Islet of Langerhans (tissue), 1 donor: ENCODE measurements at regions not wholly inside any gene's neighbourhood (a gene's known extent, or its start where the extent isn't known, plus 50 kb on each side); places are given as distances from the start of the nearest gene placed in this dataset.
"Not testable (repeated sequence)": the region's sequence is repeated elsewhere in the genome, so short reads cannot be mapped to it uniquely, and the experiment has no call there.

ENCODE experiments used
- FAIRE-seq: peaks from one replicate; lab custom pipeline; 2011; peaks lifted over from hg19 to GRCh38; lab: Jason Lieb, UNC

GRCh38 chr6:130716466-130716865 lies 110.7 kb upstream of the SMLR1 start:
- no peak for FAIRE-seq

GRCh38 chr6:130717657-130718056 lies 109.5 kb upstream of the SMLR1 start:
- FAIRE-seq: no peak

GRCh38 chr6:130720076-130720715 lies 107.0 kb upstream of the SMLR1 start:
- FAIRE-seq: no peak

- no peak for FAIRE-seq
These were observed 103.1 kb upstream of the SMLR1 start for GRCh38 chr6:130724089-130724488.

- FAIRE-seq: no peak
These were observed 101.7 kb upstream of the SMLR1 start for GRCh38 chr6:130725551-130725950.

GRCh38 chr6:130728064-130728463 lies 99.1 kb upstream of the SMLR1 start:
- FAIRE-seq: not testable (repeated sequence)

- no peak for FAIRE-seq
These were observed 96.6 kb upstream of the SMLR1 start for GRCh38 chr6:130730600-130730999.

GRCh38 chr6:130734161-130734560 lies 93.0 kb upstream of the SMLR1 start:
- no peak for FAIRE-seq

- FAIRE-seq: no peak
These were observed 86.9 kb upstream of the SMLR1 start for GRCh38 chr6:130740308-130740707.

- no peak for FAIRE-seq
These were observed 85.0 kb upstream of the SMLR1 start for GRCh38 chr6:130742131-130742681.

- no peak for FAIRE-seq
These were observed 84.0 kb upstream of the SMLR1 start for GRCh38 chr6:130743175-130743574.

GRCh38 chr6:130744576-130745366 lies 82.4 kb upstream of the SMLR1 start:
- no peak for FAIRE-seq

- FAIRE-seq: no peak
These were observed 79.2 kb upstream of the SMLR1 start for GRCh38 chr6:130748041-130748440.

GRCh38 chr6:130749402-130749801 lies 77.8 kb upstream of the SMLR1 start:
- FAIRE-seq: no peak

GRCh38 chr6:130752267-130752666 lies 74.9 kb upstream of the SMLR1 start:
- no peak for FAIRE-seq

- no peak for FAIRE-seq
These were observed 72.3 kb upstream of the SMLR1 start for GRCh38 chr6:130754786-130755367.

GRCh38 chr6:130755368-130756034 lies 71.7 kb upstream of the SMLR1 start:
- no peak for FAIRE-seq

- FAIRE-seq: no peak
These were observed 70.4 kb upstream of the SMLR1 start for GRCh38 chr6:130756824-130757223.

GRCh38 chr6:130758813-130759212 lies 68.4 kb upstream of the SMLR1 start:
- FAIRE-seq: no peak

GRCh38 chr6:130760006-130760405 lies 67.2 kb upstream of the SMLR1 start:
- FAIRE-seq: no peak

GRCh38 chr6:130761286-130761685 lies 65.9 kb upstream of the SMLR1 start:
- FAIRE-seq: no peak

GRCh38 chr6:130765181-130765727 lies 62.0 kb upstream of the SMLR1 start:
- FAIRE-seq: no peak
